HEK293T (cell line): ENCODE measurements at regions not wholly inside any gene's neighbourhood (a gene's known extent, or its start where the extent isn't known, plus 50 kb on each side); places are given as distances from the start of the nearest gene placed in this dataset.

ENCODE experiments used
- CTCF ChIA-PET: fragments of 350-600 bp; formaldehyde crosslinking; extraction: SDS; loops from one replicate; lab custom pipeline; 2021; ENCODE audit warnings: antibody characterized with exemption, inconsistent platforms; lab: Yijun Ruan, JAX
- POLR2A ChIA-PET: fragments of 350-600 bp; formaldehyde crosslinking; extraction: SDS; loops from one replicate; lab custom pipeline; 2020; ENCODE audit warnings: antibody characterized with exemption, inconsistent platforms; lab: Yijun Ruan, JAX
- DNase-seq: peaks from one replicate; pipeline ENCODE4 v3.0.0; 2012; ENCODE audit warnings: mixed read lengths; ENCODE audit errors: extremely low spot score
- ARNT ChIP-seq: fragments of 450-650 bp; IDR thresholded peaks from 2 replicates; pipeline ENCODE4 v1.6.1; 2017; ENCODE audit warnings: mild to moderate bottlenecking
- BHLHE40 ChIP-seq: fragments of 450-650 bp; IDR thresholded peaks from 2 replicates; pipeline ENCODE4 v1.6.1; 2016; ENCODE audit warnings: mild to moderate bottlenecking, moderate library complexity, borderline replicate concordance
- CTBP1 ChIP-seq: fragments of 450-650 bp; IDR thresholded peaks from 2 replicates; pipeline ENCODE4 v1.6.1; 2016; ENCODE audit warnings: borderline replicate concordance
- ELF4 ChIP-seq: fragments of 450-650 bp; IDR thresholded peaks from 2 replicates; pipeline ENCODE4 v1.6.1; 2017; ENCODE audit warnings: antibody characterized with exemption
- FOXA1 ChIP-seq: fragments of 450-650 bp; IDR thresholded peaks from 2 replicates; pipeline ENCODE4 v1.6.1; 2016; ENCODE audit warnings: mild to moderate bottlenecking
- FOXK2 ChIP-seq: fragments of 450-650 bp; IDR thresholded peaks from 2 replicates; pipeline ENCODE4 v1.6.1; 2016; ENCODE audit warnings: mild to moderate bottlenecking
- FOXM1 ChIP-seq: fragments of 450-650 bp; IDR thresholded peaks from 2 replicates; pipeline ENCODE4 v1.6.1; 2017; ENCODE audit warnings: mild to moderate bottlenecking, borderline replicate concordance
- HDGF ChIP-seq: fragments of 450-650 bp; IDR thresholded peaks from 2 replicates; pipeline ENCODE4 v1.6.1; 2017; ENCODE audit warnings: antibody characterized with exemption, borderline replicate concordance
- L3MBTL2 ChIP-seq: fragments of 450-650 bp; conservative IDR thresholded peaks from 2 replicates; pipeline ENCODE4 v1.6.1; 2016; ENCODE audit warnings: mild to moderate bottlenecking
- LEF1 ChIP-seq: fragments of 450-650 bp; IDR thresholded peaks from 2 replicates; pipeline ENCODE4 v1.6.1; 2017; ENCODE audit warnings: mild to moderate bottlenecking, borderline replicate concordance
- NFRKB ChIP-seq: fragments of 450-650 bp; IDR thresholded peaks from 2 replicates; pipeline ENCODE4 v1.6.1; 2016; ENCODE audit warnings: mild to moderate bottlenecking, moderate library complexity
- PKNOX1 ChIP-seq: fragments of 450-650 bp; IDR thresholded peaks from 2 replicates; pipeline ENCODE4 v1.6.1; 2016
- SP1 ChIP-seq: fragments of 450-650 bp; IDR thresholded peaks from 2 replicates; pipeline ENCODE4 v1.6.1; 2017
- SUZ12 ChIP-seq: fragments of 450-650 bp; IDR thresholded peaks from 2 replicates; pipeline ENCODE4 v1.6.1; 2016; ENCODE audit warnings: mild to moderate bottlenecking
- TARDBP ChIP-seq: fragments of 450-650 bp; IDR thresholded peaks from 2 replicates; pipeline ENCODE4 v1.6.1; 2016
- ZNF384 ChIP-seq: fragments of 450-650 bp; IDR thresholded peaks from 2 replicates; pipeline ENCODE4 v1.6.1; 2016

- TF ChIP-seq ZNF384 (no peak), FOXK2 (no peak), ELF4 (no peak), PKNOX1 (no peak), FOXM1 (no peak), L3MBTL2 (no peak), LEF1 (no peak), NFRKB (no peak)
- ChIA-PET CTCF (interaction anchor here (0.6 kb wide), 1 partner anchor 273 kb away, joined by 3 read pairs; no protein-coding TSS in a partner anchor), POLR2A (no interaction called here)
- no peak for DNase-seq
These were observed 507.8 kb upstream of the INTU start for GRCh38 chr4:127124919-127125318.

GRCh38 chr4:127126718-127127117 is 506.0 kb upstream of the INTU start:
- DNase-seq = no peak
- TF ChIP-seq FOXM1 = no peak
- TF ChIP-seq ELF4 = no peak
- no peak for TF ChIP-seq LEF1
- no peak for TF ChIP-seq CTBP1
- no peak for TF ChIP-seq FOXA1
- TF ChIP-seq SUZ12 = no peak
- no peak for TF ChIP-seq PKNOX1
- TF ChIP-seq L3MBTL2 = no peak
- TF ChIP-seq FOXK2 = no peak
- TF ChIP-seq TARDBP = no peak
- TF ChIP-seq ZNF384 = no peak
- no peak for TF ChIP-seq HDGF
- TF ChIP-seq SP1 = no peak
- no peak for TF ChIP-seq ARNT
- POLR2A ChIA-PET = no interaction called here
- CTCF ChIA-PET = no interaction called here

- ChIA-PET POLR2A (no interaction called here), CTCF (no interaction called here)
- DNase-seq = no peak
- TF ChIP-seq ELF4 (no peak), HDGF (no peak)
These were observed 501.2 kb upstream of the INTU start for GRCh38 chr4:127131527-127131926.

GRCh38 chr4:127134490-127134889 is 498.3 kb upstream of the INTU start:
- POLR2A ChIA-PET = no interaction called here
- CTCF ChIA-PET = no interaction called here
- no peak for DNase-seq
- no peak for TF ChIP-seq PKNOX1
- TF ChIP-seq FOXM1 = no peak
- TF ChIP-seq NFRKB = no peak
- no peak for TF ChIP-seq SP1
- TF ChIP-seq ELF4 = no peak
- no peak for TF ChIP-seq L3MBTL2
- no peak for TF ChIP-seq HDGF
- no peak for TF ChIP-seq LEF1
- TF ChIP-seq FOXA1 = no peak
- no peak for TF ChIP-seq ZNF384
- TF ChIP-seq ARNT = no peak
- TF ChIP-seq SUZ12 = no peak
- TF ChIP-seq TARDBP = no peak
- TF ChIP-seq FOXK2 = no peak
- TF ChIP-seq CTBP1 = no peak
- no peak for TF ChIP-seq BHLHE40

GRCh38 chr4:127138586-127138985 is 494.2 kb upstream of the INTU start:
- CTCF ChIA-PET = interaction anchor here (0.6 kb wide), 1 partner anchor 247 kb away, joined by 3 read pairs; no protein-coding TSS in a partner anchor

GRCh38 chr4:127139788-127140286 is 492.9 kb upstream of the INTU start:
- ChIA-PET POLR2A (no interaction called here), CTCF (no interaction called here)
- no peak for DNase-seq
- TF ChIP-seq NFRKB (no peak), ELF4 (no peak), FOXK2 (no peak), SP1 (no peak), SUZ12 (no peak), ARNT (no peak)

More at GRCh38 chr4:127138586-127138985, 494.2 kb upstream of the INTU start:
- POLR2A ChIA-PET = no interaction called here
- no peak for TF ChIP-seq BHLHE40
- no peak for TF ChIP-seq FOXM1
- TF ChIP-seq SUZ12 = no peak
- no peak for TF ChIP-seq SP1
- TF ChIP-seq LEF1 = no peak
- no peak for TF ChIP-seq ZNF384
- TF ChIP-seq L3MBTL2 = no peak
- TF ChIP-seq ELF4 = no peak
- no peak for TF ChIP-seq NFRKB
- TF ChIP-seq HDGF = no peak
- no peak for TF ChIP-seq ARNT
- no peak for TF ChIP-seq FOXA1
- no peak for TF ChIP-seq CTBP1
- DNase-seq = no peak

- ChIA-PET CTCF (no interaction called here), POLR2A (no interaction called here)
- TF ChIP-seq L3MBTL2 (no peak), ARNT (no peak), LEF1 (no peak), HDGF (no peak), FOXM1 (no peak), SP1 (no peak), SUZ12 (no peak), BHLHE40 (no peak), FOXA1 (no peak)
- DNase-seq = no peak
These were observed 492.5 kb upstream of the INTU start for GRCh38 chr4:127140306-127140705.
